ENCODE measurements at regions not wholly inside any gene's neighbourhood (a gene's known extent, or its start where the extent isn't known, plus 50 kb on each side); places are given as distances from the start of the nearest gene placed in this dataset.

DNA sequence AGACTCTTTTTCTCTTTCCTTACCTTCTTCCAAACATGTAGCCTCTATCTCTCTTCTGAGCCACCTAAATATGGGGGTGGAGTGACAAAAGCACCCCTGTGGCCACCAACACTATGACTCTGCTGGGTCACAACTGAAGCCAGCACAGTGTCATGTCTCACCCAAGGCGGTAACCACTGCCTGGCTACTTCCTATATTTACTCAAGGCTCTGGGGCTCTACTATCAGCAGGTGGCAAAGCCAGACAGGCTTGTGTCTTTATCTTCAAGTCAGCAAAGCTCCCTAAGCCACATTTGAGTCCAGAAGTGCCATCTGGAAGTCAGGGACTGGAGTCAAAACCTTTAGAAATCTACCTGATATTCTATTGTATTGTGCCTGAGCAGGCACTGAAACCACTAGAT is 1515.2 kb downstream of the PLA2G4A start:
- TF ChIP-seq, protein P1, sequence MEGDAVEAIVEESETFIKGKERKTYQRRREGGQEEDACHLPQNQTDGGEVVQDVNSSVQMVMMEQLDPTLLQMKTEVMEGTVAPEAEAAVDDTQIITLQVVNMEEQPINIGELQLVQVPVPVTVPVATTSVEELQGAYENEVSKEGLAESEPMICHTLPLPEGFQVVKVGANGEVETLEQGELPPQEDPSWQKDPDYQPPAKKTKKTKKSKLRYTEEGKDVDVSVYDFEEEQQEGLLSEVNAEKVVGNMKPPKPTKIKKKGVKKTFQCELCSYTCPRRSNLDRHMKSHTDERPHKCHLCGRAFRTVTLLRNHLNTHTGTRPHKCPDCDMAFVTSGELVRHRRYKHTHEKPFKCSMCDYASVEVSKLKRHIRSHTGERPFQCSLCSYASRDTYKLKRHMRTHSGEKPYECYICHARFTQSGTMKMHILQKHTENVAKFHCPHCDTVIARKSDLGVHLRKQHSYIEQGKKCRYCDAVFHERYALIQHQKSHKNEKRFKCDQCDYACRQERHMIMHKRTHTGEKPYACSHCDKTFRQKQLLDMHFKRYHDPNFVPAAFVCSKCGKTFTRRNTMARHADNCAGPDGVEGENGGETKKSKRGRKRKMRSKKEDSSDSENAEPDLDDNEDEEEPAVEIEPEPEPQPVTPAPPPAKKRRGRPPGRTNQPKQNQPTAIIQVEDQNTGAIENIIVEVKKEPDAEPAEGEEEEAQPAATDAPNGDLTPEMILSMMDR (IDR thresholded peaks at IDR 0.05), result no peak
- no peak for TF ChIP-seq POLR2A (IDR thresholded peaks at IDR 0.05)
